ENCODE measurements at regions not wholly inside any gene's neighbourhood (a gene's known extent, or its start where the extent isn't known, plus 50 kb on each side); places are given as distances from the start of the nearest gene placed in this dataset.
A peak's percentile ranks its signal among the peaks of the same experiment; 100 is the strongest.

DNA sequence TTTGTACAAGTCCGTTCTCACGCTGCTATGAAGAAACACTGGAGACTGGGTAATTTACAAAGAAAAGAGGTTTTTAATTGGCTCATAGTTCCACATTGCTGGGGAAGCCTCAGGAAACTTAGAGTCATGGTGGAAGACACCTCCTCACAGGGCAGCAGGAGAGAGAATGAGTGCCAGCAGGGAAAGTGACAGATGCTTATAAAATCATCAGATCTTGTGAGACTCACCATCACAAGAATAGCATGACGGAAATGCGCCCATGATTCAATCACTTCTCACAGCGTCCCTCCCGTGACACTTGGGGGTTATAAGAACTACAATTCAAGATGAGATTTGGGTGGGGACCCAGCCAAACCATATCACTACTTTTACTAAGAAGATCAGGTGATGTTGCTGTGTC is 285.8 kb downstream of the TMX3 start:
- Histone ChIP-seq H3K4me3 (no peak overlapping the region), H3K9me3 (no peaks in the 10 kb centered on the region), H3K4me1 (ENCODE audit: low read depth) (no peaks in the 10 kb centered on the region), H3K36me3 (ENCODE audit: low read depth) (no peaks in the 10 kb centered on the region)
- DNase-seq (no peak), ATAC-seq (no peak)
- no peak for TF ChIP-seq CTCF (IDR thresholded peaks at IDR 0.05)
- intact Hi-C loops (cut with DNase I, micrococcal nuclease) = no loop called here

- no peak for TF ChIP-seq CTCF (IDR thresholded peaks at IDR 0.05)
- intact Hi-C loops (cut with DNase I, micrococcal nuclease) = no loop called here
- Histone ChIP-seq H3K36me3 (ENCODE audit: low read depth) (no peaks in the 10 kb centered on the region), H3K4me3 (no peak overlapping the region), H3K9me3 (no peaks in the 10 kb centered on the region), H3K4me1 (ENCODE audit: low read depth) (no peaks in the 10 kb centered on the region)
- ATAC-seq (no peak), DNase-seq (no peak)
These were observed 286.2 kb downstream of the TMX3 start for GRCh38 chr18:68428661-68429060.

- peak; percentile 25 for ATAC-seq
- intact Hi-C loops (cut with DNase I, micrococcal nuclease) = no loop called here
- no peak for TF ChIP-seq CTCF (IDR thresholded peaks at IDR 0.05)
These were observed 286.9 kb downstream of the TMX3 start for GRCh38 chr18:68427951-68428401.

DNA sequence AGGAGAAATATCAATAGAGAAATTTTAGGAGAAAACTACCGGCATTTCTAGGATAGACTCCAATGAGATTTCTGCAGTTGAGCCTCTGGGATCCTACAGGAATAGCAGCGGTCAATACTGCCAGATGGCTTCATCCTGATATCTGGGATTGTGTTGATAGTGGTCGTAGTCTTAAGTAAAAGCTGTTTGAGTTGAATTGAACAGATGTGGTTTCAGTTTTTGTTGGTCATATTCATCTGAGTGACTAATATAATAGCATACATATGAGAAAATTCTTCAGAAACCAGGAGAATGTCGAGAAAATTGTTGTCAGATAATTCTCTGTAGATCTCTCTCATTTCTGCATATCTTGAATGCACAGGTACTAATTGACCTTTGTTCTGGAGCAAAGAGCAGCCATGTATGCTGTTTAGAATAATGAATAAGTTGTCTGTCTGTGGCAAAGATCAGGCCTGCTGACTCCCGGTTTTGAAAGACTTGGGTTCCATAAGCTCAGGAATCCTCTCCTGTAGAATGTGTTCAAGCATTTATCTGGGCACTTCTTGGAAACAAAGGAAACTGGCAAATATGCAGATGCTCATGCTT is 288.1 kb downstream of the TMX3 start:
- no peaks in the 10 kb centered on the region for H3K4me1 ChIP-seq (ENCODE audit: low read depth)
- no peaks in the 10 kb centered on the region for H3K36me3 ChIP-seq (ENCODE audit: low read depth)
- no peaks in the 10 kb centered on the region for H3K9me3 ChIP-seq
- intact Hi-C loops (cut with DNase I, micrococcal nuclease) = no loop called here
- no peak for TF ChIP-seq CTCF (IDR thresholded peaks at IDR 0.05)
- ATAC-seq (no peak), DNase-seq (no peak)
- no peak overlapping the region for H3K4me3 ChIP-seq

More at GRCh38 chr18:68427951-68428401, 286.9 kb downstream of the TMX3 start:
- H3K9me3 ChIP-seq = no peaks in the 10 kb centered on the region
- no peak for DNase-seq
- H3K36me3 ChIP-seq (ENCODE audit: low read depth) = no peaks in the 10 kb centered on the region
- H3K4me1 ChIP-seq (ENCODE audit: low read depth) = no peaks in the 10 kb centered on the region
- H3K4me3 ChIP-seq = no peak overlapping the region

DNA sequence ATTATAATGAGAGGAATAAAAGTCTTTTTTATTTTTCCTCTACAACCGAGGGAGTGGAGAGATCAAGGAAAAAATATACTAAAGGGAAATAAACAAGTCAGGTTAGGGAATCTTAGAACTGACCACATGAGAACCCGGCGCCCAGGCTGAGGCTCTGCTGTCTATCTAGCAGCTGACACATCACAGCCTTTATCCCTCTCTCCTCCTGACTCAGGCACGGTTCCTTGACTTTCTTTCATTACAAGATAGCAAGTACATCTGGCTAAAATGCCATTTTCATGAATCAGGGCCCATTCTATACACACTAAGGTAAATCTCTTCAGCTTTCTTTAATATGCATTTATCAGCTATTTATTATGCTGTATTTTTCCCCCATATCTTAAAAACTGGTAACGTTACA is 296.0 kb downstream of the TMX3 start:
- H3K36me3 ChIP-seq (ENCODE audit: low read depth) = no peaks in the 10 kb centered on the region

More for the DNA sequence above, 296.0 kb downstream of the TMX3 start:
- intact Hi-C loops (cut with DNase I, micrococcal nuclease) = no loop called here
- no peaks in the 10 kb centered on the region for H3K9me3 ChIP-seq
- TF ChIP-seq CTCF (IDR thresholded peaks at IDR 0.05) = no peak
- no peaks in the 10 kb centered on the region for H3K4me1 ChIP-seq (ENCODE audit: low read depth)
- no peak overlapping the region for H3K4me3 ChIP-seq
- ATAC-seq = no peak
- DNase-seq = no peak
